Activated CD4-positive, alpha-beta T cell treated with anti-CD3 and anti-CD28 coated beads, Interleukin-2, amount 10 ng/mL, durations not matched to agents 24 days and 14 days (primary cell): ENCODE measurements at regions not wholly inside any gene's neighbourhood (a gene's known extent, or its start where the extent isn't known, plus 50 kb on each side); places are given as distances from the start of the nearest gene placed in this dataset.

ENCODE experiments used
- DNase-seq: peaks from one replicate; pipeline ENCODE4 v3.0.0; 2022
- H3K27ac Mint-ChIP-seq: one replicate; pipeline ENCODE4 v1.8.0; 2022; ENCODE audit warnings: mild to moderate bottlenecking, mixed read lengths
- H3K27me3 Mint-ChIP-seq: one replicate; pipeline ENCODE4 v1.8.0; 2022; ENCODE audit warnings: mixed read lengths
- H3K36me3 Mint-ChIP-seq: one replicate; pipeline ENCODE4 v1.8.0; 2022; ENCODE audit warnings: low read depth, mild to moderate bottlenecking, mixed read lengths
- H3K4me1 Mint-ChIP-seq: one replicate; pipeline ENCODE4 v1.8.0; 2021; ENCODE audit warnings: mixed read lengths
- H3K4me3 Mint-ChIP-seq: one replicate; pipeline ENCODE4 v1.8.0; 2022; ENCODE audit warnings: mild to moderate bottlenecking, moderate library complexity, mixed read lengths
- H3K9me3 Mint-ChIP-seq: one replicate; pipeline ENCODE4 v1.8.0; 2021; ENCODE audit warnings: mixed read lengths
- intact Hi-C: fragments of 100-400 bp; cut with micrococcal nuclease; formaldehyde crosslinking; loops from one replicate; pipeline ENCODE4 v1.15.1; 2023

DNA sequence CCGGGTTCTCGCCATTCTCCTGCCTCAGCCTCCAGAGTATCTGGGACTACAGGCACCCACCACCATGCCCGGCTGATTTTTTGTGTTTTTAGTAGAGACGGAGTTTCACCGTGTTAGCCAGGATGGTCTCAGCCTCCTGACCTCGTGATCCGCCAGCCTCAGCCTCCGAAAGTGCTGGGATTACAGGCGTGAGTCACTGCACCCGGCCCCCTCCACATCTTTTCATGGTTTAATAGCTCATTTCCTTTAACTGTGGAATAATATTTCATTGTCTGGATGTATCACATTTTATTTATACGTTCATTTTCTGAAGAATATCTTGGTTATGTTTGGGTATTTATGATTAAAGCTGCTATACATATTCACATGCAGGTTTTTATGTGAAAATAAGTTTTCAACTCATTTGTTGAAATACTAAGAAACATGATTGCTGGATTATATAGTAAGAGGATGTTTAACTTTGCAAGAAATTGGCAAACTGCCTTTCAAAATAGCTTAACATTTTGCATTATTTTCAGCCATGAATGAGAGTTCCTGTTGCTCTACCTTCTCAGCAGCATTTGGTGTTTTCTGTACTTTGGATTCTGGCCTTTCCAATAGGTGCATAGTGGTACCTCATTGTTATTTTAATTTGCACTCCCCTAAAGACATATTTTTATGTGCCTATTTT is 591.9 kb downstream of the TECRL start:
- no peaks in the 10 kb centered on the region for H3K36me3 Mint-ChIP-seq
- intact Hi-C loops: no loop called here
- no peak overlapping the region for H3K27ac Mint-ChIP-seq
- H3K27me3 Mint-ChIP-seq: no peaks in the 10 kb centered on the region
- peaks cover 4% of the 10 kb centered on the region for H3K9me3 Mint-ChIP-seq
- no peak overlapping the region for H3K4me3 Mint-ChIP-seq
- no peaks in the 10 kb centered on the region for H3K4me1 Mint-ChIP-seq
- DNase-seq: no peak

DNA sequence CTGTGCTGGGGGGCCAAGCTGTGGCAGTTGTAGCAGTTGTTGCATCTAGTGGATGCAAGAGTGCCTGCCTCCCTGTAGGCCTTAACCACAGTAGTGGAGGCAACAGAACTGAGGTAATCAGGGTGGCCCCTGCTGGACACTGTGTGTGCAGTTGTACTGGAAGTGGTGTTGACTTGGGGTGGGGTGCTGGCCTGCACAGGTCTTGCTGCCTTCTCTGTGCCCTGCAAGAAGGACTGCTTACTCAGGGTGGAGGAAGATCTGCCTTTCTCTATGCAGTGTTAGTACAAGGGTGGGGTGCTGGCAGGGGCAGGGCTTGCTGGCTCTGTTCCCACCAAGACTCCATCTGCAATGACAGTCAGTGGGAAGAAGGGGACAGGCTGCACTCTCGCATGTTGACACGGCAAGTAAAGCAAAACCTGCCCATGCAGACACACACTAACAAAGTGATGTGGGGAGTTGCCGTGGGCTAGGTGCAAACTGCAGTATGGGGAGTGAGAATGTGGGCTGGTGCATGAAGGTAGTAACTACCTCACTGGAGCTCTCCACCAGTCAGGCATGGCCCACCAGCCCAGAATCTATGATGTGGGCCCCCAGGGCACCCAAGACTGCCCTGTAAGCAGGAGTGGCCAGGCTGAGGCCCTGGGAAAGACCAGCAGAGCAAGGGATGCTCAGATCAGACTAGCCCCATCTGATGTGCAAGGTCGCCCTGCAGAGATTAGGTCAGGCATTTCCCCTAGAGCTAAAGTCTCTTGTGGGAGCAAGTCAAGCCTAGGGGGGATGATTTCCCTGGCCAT is 594.9 kb downstream of the TECRL start:
- Mint-ChIP-seq H3K27me3 (no peaks in the 10 kb centered on the region), H3K27ac (no peak overlapping the region), H3K9me3 (peaks cover 4% of the 10 kb centered on the region), H3K4me3 (no peak overlapping the region), H3K36me3 (no peaks in the 10 kb centered on the region), H3K4me1 (no peaks in the 10 kb centered on the region)
- intact Hi-C loops: no loop called here
- no peak for DNase-seq

DNA sequence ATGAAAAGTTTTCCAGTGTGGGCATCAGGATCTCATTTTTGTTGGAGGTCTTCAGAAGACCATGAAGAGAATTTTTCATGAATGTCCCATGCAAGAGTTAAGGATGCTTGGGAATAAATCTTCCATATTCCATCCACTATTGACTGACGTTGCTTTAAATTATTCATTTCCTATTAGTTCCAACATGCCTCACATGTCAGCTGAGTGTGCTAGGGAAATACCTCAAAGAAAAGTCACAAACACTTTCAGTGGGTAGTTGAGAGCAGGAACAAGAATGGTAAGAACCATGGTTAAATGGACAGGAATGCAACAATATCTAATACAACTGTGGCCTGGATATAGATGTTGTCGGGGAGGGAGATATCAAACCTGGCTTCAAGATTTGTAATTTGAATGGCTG is 610.1 kb downstream of the TECRL start:
- peaks cover 3% of the 10 kb centered on the region for H3K9me3 Mint-ChIP-seq
- DNase-seq: no peak
- no peaks in the 10 kb centered on the region for H3K4me1 Mint-ChIP-seq
- H3K36me3 Mint-ChIP-seq: no peaks in the 10 kb centered on the region
- no peak overlapping the region for H3K27ac Mint-ChIP-seq
- no peak overlapping the region for H3K4me3 Mint-ChIP-seq
- intact Hi-C loops: no loop called here
- H3K27me3 Mint-ChIP-seq: no peaks in the 10 kb centered on the region

DNA sequence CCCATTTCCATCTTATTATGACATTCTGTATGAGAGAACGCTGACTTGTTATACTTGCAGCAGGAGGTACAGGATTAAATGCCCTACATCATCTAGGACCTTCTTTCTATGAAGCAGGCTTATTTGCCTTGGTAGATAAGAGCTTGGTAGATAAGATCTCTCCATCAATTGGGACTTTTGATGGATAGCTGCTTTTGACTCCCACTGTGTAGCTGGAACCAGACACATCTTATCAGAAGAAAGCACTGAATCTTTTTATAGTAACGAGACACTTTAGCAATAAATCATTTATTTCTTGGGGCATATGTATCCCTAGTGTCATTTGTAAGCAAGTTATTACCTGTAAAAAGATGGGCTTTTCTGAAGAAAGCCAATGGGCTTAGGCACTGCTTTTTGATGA is 613.9 kb downstream of the TECRL start:
- no peaks in the 10 kb centered on the region for H3K4me1 Mint-ChIP-seq

DNA sequence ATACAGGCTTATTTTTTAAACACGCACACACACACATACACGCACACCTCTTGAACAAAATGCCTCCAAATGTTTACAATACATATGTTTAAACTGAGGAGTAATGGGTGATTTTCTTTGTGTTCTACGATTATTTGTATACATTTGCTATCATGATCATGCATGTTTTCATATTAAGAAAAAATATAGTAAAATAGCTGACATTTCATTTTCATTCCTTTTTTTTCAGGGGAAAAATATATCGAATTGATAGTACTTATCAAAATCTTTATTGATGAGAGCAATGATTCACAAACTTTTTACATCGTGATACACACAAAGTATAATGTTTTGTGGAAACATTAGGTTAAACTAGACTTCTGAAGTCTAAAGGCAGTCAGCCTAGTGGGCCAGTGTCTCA is 618.9 kb downstream of the TECRL start:
- H3K27me3 Mint-ChIP-seq: no peaks in the 10 kb centered on the region
- peaks cover 3% of the 10 kb centered on the region for H3K9me3 Mint-ChIP-seq
- DNase-seq: no peak
- no peaks in the 10 kb centered on the region for H3K36me3 Mint-ChIP-seq
- intact Hi-C loops: no loop called here
- no peak overlapping the region for H3K4me3 Mint-ChIP-seq
- no peak overlapping the region for H3K27ac Mint-ChIP-seq
- H3K4me1 Mint-ChIP-seq: no peaks in the 10 kb centered on the region

More for the DNA sequence above, 613.9 kb downstream of the TECRL start:
- H3K9me3 Mint-ChIP-seq: peaks cover 3% of the 10 kb centered on the region
- H3K27ac Mint-ChIP-seq: no peak overlapping the region
- no peaks in the 10 kb centered on the region for H3K27me3 Mint-ChIP-seq
- DNase-seq: no peak
- no peak overlapping the region for H3K4me3 Mint-ChIP-seq
- intact Hi-C loops: no loop called here
- H3K36me3 Mint-ChIP-seq: no peaks in the 10 kb centered on the region

DNA sequence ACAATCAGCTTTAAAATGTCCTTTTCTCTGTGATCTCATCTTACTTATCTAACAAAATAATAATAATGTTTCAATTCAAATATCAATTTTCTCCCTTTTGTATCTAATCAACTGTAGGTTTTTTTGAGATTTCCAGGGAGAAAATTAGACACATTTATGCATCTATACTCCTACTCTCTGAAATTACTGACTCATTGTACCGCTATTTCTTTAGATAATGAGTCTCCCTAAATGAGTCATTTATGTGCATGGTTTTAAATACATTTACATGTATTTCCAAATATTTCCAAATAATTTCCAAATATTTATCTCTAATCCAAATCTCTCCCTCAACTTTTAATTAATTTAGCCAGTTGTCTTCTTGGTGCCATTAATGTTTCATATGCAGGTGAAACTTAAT is 621.0 kb downstream of the TECRL start:
- Mint-ChIP-seq H3K27ac (no peak overlapping the region), H3K4me3 (no peak overlapping the region), H3K36me3 (no peaks in the 10 kb centered on the region), H3K27me3 (no peaks in the 10 kb centered on the region), H3K9me3 (peaks cover 7% of the 10 kb centered on the region), H3K4me1 (no peaks in the 10 kb centered on the region)
- DNase-seq: no peak
- intact Hi-C loops: no loop called here

DNA sequence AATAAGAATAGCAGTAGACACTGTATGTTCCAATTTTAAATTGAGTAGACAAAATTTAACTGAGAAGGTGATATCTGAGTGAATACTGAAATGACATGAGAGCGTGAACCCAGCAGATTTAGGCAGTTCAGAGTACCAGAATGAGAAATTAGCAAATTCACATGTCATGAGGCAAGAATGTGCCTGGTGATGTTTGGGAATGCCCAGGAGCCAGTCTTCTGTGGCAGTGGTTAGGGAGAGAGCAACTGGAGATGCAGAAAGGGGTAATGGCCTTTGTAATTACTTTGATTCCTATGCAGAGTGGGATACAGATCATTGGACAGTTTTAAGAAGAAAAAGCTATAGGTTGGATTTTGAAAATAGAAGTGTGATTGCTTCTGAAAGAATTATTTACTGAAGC is 621.9 kb downstream of the TECRL start:
- Mint-ChIP-seq H3K9me3 (peaks cover 7% of the 10 kb centered on the region), H3K36me3 (no peaks in the 10 kb centered on the region), H3K4me1 (no peaks in the 10 kb centered on the region), H3K4me3 (no peak overlapping the region), H3K27ac (no peak overlapping the region), H3K27me3 (no peaks in the 10 kb centered on the region)
- DNase-seq: no peak
- intact Hi-C loops: no loop called here

DNA sequence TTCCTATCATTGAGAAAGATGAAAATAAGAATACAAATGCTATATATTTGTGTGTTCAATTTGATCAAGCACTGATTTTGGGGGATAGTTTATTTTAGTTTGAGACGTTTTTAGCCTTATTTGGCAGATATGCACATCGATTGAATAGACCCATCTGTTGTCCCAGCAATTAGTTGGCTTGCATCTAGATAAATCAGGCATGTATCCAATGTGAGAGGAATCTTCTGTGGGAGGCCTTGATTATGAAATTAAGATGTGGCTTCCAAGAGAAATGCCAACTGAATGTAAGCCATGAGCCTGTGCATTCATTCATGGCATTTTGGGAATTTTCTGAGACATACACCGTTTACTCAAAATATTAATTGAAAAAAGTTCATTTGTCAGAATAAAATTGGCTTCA is 623.1 kb downstream of the TECRL start:
- H3K9me3 Mint-ChIP-seq: peaks cover 7% of the 10 kb centered on the region
- no peak overlapping the region for H3K4me3 Mint-ChIP-seq
- H3K27me3 Mint-ChIP-seq: no peaks in the 10 kb centered on the region
- DNase-seq: no peak
- H3K4me1 Mint-ChIP-seq: no peaks in the 10 kb centered on the region
- H3K27ac Mint-ChIP-seq: no peak overlapping the region
- no peaks in the 10 kb centered on the region for H3K36me3 Mint-ChIP-seq
- intact Hi-C loops: no loop called here

DNA sequence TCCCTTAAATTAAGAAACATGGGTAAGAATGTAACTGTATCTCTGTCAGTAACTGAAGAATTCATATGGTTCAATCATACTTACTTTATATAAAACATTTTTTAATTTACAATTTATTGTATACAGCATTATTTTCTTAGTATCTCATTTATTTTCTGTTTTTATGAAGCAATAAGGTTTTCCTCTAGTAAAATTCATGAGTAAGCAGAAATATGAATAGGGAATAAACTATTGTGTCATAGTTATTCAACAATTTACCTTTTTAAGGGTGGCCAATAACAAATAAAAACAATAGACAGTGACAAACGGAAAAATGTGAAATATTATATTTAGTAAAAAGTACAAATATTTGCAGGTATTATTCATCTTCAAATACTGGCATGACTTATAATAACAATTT is 624.4 kb downstream of the TECRL start:
- DNase-seq: no peak
- intact Hi-C loops: no loop called here
- Mint-ChIP-seq H3K27me3 (no peaks in the 10 kb centered on the region), H3K4me1 (no peaks in the 10 kb centered on the region), H3K27ac (no peak overlapping the region), H3K36me3 (no peaks in the 10 kb centered on the region), H3K4me3 (no peak overlapping the region), H3K9me3 (peaks cover 7% of the 10 kb centered on the region)

DNA sequence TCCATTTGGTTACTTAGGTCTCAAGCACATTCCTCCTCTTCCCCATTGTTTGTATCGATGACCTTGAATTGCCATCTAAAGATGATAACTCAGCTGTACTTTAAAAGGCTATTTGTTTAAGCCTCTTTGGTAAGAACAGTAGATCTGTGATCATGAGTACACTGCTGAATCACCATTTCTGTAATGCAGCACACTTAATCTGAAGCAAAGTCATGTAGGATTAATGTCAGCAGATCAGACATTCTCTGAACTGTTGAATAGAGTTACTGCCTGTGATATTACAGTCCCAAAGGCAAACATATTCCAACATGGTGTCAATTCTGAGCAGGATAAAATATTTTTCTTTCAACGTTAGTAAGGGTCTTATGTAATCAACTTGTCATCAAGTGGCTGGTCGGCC is 631.6 kb downstream of the TECRL start:
- intact Hi-C loops: no loop called here
- H3K9me3 Mint-ChIP-seq: peaks cover 3% of the 10 kb centered on the region
- no peaks in the 10 kb centered on the region for H3K4me1 Mint-ChIP-seq
- H3K27ac Mint-ChIP-seq: no peak overlapping the region
- H3K36me3 Mint-ChIP-seq: no peaks in the 10 kb centered on the region
- H3K4me3 Mint-ChIP-seq: no peak overlapping the region
- no peak for DNase-seq
- no peaks in the 10 kb centered on the region for H3K27me3 Mint-ChIP-seq

DNA sequence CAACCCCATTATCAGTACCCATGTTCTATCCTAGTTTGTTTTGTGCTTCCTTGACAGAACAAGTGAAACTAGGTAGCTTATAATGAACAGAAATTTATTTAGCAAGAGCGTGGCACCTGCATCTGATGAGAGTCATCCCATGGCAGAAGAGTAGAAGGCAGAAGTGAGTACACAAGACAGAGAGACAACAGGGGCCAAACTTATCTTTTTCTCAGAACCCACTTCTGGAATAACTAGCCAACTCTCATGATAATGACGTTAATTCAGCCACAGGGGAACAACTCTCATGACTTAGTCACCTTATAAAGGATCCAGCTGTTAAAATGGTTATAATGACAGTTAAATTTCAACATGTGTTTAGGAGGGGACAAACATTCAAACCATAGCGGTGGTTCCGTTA is 644.9 kb downstream of the TECRL start:
- no peaks in the 10 kb centered on the region for H3K27me3 Mint-ChIP-seq
- no peaks in the 10 kb centered on the region for H3K36me3 Mint-ChIP-seq
- DNase-seq: no peak
- H3K27ac Mint-ChIP-seq: no peak overlapping the region
- no peaks in the 10 kb centered on the region for H3K4me1 Mint-ChIP-seq
- intact Hi-C loops: no loop called here
- H3K4me3 Mint-ChIP-seq: no peak overlapping the region
- no peaks in the 10 kb centered on the region for H3K9me3 Mint-ChIP-seq

DNA sequence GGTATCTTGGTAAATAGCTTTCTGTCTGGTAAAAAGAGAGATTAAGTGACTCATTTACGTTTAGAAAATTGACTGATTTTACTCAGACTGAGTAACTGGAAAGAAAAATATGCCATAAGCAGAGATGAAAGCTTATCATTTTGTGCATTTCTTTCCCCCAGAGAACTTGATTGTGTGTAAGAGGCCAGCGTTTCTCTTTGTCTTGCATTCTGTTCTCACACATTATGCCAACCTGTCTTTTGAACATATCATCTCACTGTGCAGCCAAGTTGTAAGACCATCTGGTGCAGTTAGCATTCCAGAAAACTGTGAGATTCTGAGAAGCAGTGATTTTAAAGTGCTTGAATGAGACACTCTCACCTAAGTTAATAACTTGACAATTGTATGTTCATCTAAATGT is 651.3 kb downstream of the TECRL start:
- H3K9me3 Mint-ChIP-seq: no peaks in the 10 kb centered on the region
- no peak overlapping the region for H3K4me3 Mint-ChIP-seq
- intact Hi-C loops: no loop called here
- no peak overlapping the region for H3K27ac Mint-ChIP-seq
- H3K4me1 Mint-ChIP-seq: no peaks in the 10 kb centered on the region
- H3K27me3 Mint-ChIP-seq: no peaks in the 10 kb centered on the region
- no peaks in the 10 kb centered on the region for H3K36me3 Mint-ChIP-seq
- no peak for DNase-seq

DNA sequence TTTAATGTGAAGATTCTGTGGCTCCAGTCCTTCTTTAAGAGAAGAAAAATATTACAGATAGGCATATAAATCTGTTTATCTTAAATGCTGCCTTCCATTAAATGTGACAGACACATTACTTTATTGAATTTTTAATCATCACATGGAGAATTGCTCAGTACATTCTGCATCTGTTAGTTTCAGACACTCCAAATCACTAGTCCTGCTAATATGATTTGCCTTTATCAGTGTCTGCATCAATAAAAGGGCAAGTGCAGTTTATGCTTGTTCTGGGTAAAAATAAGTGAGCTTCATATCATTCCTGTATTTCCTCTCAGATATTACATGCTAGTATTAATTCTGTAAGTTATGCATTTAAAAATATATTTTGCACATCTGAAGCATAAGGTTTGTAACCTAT is 666.4 kb downstream of the TECRL start:
- no peaks in the 10 kb centered on the region for H3K36me3 Mint-ChIP-seq
- no peaks in the 10 kb centered on the region for H3K4me1 Mint-ChIP-seq
- no peak overlapping the region for H3K27ac Mint-ChIP-seq
- H3K9me3 Mint-ChIP-seq: no peaks in the 10 kb centered on the region
- no peak overlapping the region for H3K4me3 Mint-ChIP-seq
- DNase-seq: no peak
- intact Hi-C loops: no loop called here
- H3K27me3 Mint-ChIP-seq: no peaks in the 10 kb centered on the region

DNA sequence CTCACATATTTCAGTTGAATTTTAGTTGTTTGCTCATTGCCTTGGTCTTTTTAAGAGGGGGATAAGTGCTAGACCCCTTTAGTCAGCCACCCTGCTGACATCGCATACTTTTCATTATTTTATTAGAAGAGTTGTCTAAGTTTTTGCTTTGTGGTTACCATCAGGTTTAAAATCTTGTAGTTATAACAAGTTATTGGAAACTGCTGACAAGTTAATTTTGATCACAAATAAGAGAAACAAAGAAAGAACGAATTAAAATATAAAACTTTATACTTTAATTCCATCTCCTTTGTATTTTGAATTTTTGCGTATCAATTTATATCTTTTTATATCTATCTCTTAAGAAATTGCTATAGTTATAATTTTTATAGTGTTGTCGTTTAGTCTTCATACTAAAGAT is 679.7 kb downstream of the TECRL start:
- H3K4me1 Mint-ChIP-seq: no peaks in the 10 kb centered on the region
- no peak for DNase-seq
- H3K36me3 Mint-ChIP-seq: no peaks in the 10 kb centered on the region
- H3K4me3 Mint-ChIP-seq: no peak overlapping the region
- no peaks in the 10 kb centered on the region for H3K27me3 Mint-ChIP-seq
- H3K27ac Mint-ChIP-seq: no peak overlapping the region
- intact Hi-C loops: no loop called here
- peaks cover 3% of the 10 kb centered on the region for H3K9me3 Mint-ChIP-seq
